ENCODE measurements at regions not wholly inside any gene's neighbourhood (a gene's known extent, or its start where the extent isn't known, plus 50 kb on each side); places are given as distances from the start of the nearest gene placed in this dataset.
"Not testable (repeated sequence)": the region's sequence is repeated elsewhere in the genome, so short reads cannot be mapped to it uniquely, and the experiment has no call there.

GRCh38 chr6:26233649-26234420, 131.2 kb upstream of the BTN3A2 start:
- Histone ChIP-seq H3K79me2 (ENCODE audit: low read depth) (no peaks in the 10 kb centered on the region), H3K4me1 (replicated peaks; ENCODE audit: insufficient read depth) (peaks cover 25% of the 10 kb centered on the region), H3K9me2 (ENCODE audit: insufficient read depth) (no peaks in the 10 kb centered on the region), H4K20me1 (ENCODE audit: insufficient read depth) (no peaks in the 10 kb centered on the region), H3K9me3 (ENCODE audit: insufficient read depth, low read depth) (no peaks in the 10 kb centered on the region), H3K4me2 (peak overlapping the region; percentile 80), H3K27me3 (ENCODE audit: insufficient read depth, low read depth) (no peaks in the 10 kb centered on the region), H3K36me3 (ENCODE audit: low read depth) (no peaks in the 10 kb centered on the region), H3F3A (ENCODE audit: insufficient read depth, low read depth) (peaks cover 23% of the 10 kb centered on the region), H3K27ac (peak overlapping the region; percentile 57), H2AFZ (peak overlapping the region; percentile 87), H3K4me3 (peak overlapping the region; percentile 70)
- no TSS peak for BruUV-seq (replicated peaks)
- peak; percentile 52 to 73 for DNase-seq
- ChIA-PET CTCF (interaction anchor here (0.6 kb wide), 2 partner anchors 91 to 97 kb away, joined by 3 to 7 read pairs; no protein-coding TSS in a partner anchor), POLR2A (ENCODE audit: unreplicated experiment) (interaction anchor here (0.6 to 1.8 kb wide), 13 partner anchors 10 to 362 kb away, joined by 3 to 16 read pairs (median 4); a partner anchor contains a TSS)
- no peak for TF ChIP-seq EZH2 (IDR thresholded peaks at IDR 0.05; ENCODE audit: low read depth)
- TF ChIP-seq, protein P1, sequence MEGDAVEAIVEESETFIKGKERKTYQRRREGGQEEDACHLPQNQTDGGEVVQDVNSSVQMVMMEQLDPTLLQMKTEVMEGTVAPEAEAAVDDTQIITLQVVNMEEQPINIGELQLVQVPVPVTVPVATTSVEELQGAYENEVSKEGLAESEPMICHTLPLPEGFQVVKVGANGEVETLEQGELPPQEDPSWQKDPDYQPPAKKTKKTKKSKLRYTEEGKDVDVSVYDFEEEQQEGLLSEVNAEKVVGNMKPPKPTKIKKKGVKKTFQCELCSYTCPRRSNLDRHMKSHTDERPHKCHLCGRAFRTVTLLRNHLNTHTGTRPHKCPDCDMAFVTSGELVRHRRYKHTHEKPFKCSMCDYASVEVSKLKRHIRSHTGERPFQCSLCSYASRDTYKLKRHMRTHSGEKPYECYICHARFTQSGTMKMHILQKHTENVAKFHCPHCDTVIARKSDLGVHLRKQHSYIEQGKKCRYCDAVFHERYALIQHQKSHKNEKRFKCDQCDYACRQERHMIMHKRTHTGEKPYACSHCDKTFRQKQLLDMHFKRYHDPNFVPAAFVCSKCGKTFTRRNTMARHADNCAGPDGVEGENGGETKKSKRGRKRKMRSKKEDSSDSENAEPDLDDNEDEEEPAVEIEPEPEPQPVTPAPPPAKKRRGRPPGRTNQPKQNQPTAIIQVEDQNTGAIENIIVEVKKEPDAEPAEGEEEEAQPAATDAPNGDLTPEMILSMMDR (conservative IDR thresholded peaks at IDR 0.05): no peak
- intact Hi-C loops (cut with micrococcal nuclease; ENCODE audit: unreplicated experiment): no loop called here

DNA sequence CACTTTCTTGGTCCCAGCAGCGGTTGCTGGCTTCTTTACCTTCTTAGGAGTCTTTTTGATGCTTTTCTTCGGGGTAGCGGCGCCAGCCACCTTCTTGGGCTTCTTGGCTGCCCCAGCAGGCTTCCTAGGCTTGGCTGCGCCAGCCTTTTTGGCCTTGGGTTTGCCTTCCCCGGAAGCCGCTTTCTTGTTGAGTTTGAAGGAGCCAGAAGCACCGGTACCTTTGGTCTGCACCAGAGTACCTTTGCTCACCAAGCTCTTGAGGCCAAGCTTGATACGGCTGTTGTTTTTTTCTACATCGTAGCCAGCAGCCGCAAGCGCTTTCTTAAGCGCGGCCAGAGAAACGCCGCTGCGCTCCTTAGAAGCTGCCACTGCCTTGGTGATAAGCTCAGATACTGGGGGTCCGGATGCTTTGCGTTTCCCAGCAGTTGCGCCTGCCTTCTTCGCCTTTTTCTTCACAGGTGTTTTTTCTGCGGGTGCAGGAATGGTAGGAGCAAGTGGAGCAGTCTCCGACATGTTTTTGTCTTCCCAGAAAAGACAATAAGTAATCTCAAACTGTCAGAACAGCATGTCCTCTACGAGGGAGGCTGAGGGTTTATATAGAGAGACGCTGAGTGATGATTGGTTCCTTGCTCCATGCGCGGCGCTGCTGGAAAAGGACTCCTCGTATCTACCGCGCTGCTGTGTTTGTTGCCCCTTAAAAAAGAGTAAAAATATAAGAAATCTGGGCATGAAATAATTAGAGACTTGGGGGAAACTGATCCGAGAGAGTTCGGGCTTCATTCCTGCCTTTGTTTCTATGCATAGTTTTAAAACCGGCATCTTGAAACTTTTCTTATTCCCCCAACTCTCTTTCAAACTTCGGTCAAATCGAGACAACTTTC, 130.3 kb upstream of the BTN3A2 start:
- intact Hi-C loops (cut with micrococcal nuclease; ENCODE audit: unreplicated experiment): no loop called here
- Histone ChIP-seq H3F3A (ENCODE audit: insufficient read depth, low read depth) (peaks cover 23% of the 10 kb centered on the region), H3K4me1 (replicated peaks; ENCODE audit: insufficient read depth) (peaks cover 25% of the 10 kb centered on the region), H2AFZ (peak overlapping the region; percentile 87), H3K27me3 (ENCODE audit: insufficient read depth, low read depth) (no peaks in the 10 kb centered on the region), H3K4me2 (peak overlapping the region; percentile 80), H3K36me3 (ENCODE audit: low read depth) (no peaks in the 10 kb centered on the region), H3K4me3 (peak overlapping the region; percentile 70), H3K9me2 (ENCODE audit: insufficient read depth) (no peaks in the 10 kb centered on the region), H3K9me3 (ENCODE audit: insufficient read depth, low read depth) (no peaks in the 10 kb centered on the region), H3K27ac (peak overlapping the region; percentile 57), H4K20me1 (ENCODE audit: insufficient read depth) (no peaks in the 10 kb centered on the region), H3K79me2 (ENCODE audit: low read depth) (no peaks in the 10 kb centered on the region)
- peak; percentile 61 to 66 for DNase-seq
- TF ChIP-seq EZH2 (IDR thresholded peaks at IDR 0.05; ENCODE audit: low read depth): no peak
- TF ChIP-seq, protein P1 (conservative IDR thresholded peaks at IDR 0.05): no peak
- POLR2A ChIA-PET (ENCODE audit: unreplicated experiment): interaction anchor here (0.6 to 1.8 kb wide), 10 partner anchors 11 to 361 kb away, joined by 3 to 16 read pairs (median 5); a partner anchor contains a TSS
- TSS peak; percentile 99 for BruUV-seq (replicated peaks)
- CTCF ChIA-PET: interaction anchor here (0.6 kb wide), 1 partner anchor 96 kb away, joined by 3 read pairs; no protein-coding TSS in a partner anchor

DNA sequence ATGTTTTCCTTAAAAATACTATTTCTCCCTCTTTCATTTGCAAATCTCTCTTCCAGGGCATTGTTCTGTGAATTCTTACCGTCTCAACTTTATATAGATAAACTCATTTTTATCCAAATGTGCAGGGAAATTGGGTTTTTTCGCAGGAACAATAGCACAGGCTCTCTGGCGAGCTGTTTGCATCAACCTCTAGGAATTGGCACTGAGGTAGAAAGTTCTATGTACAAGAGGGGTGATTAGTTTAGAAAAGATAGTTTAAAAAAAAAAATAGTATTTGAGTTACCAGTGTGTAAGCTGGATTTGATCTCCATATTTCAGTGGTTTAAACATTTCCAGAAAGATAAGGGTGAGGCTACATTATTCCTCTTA, 129.7 kb upstream of the BTN3A2 start:
- H3K9me3 ChIP-seq (ENCODE audit: insufficient read depth, low read depth): no peaks in the 10 kb centered on the region
- peak overlapping the region; percentile 57 for H3K27ac ChIP-seq
- H4K20me1 ChIP-seq (ENCODE audit: insufficient read depth): no peaks in the 10 kb centered on the region
- H3K9me2 ChIP-seq (ENCODE audit: insufficient read depth): no peaks in the 10 kb centered on the region
- no peaks in the 10 kb centered on the region for H3K27me3 ChIP-seq (ENCODE audit: insufficient read depth, low read depth)
- POLR2A ChIA-PET (ENCODE audit: unreplicated experiment): interaction anchor here (0.6 to 0.7 kb wide), 4 partner anchors 36 to 248 kb away, joined by 3 to 6 read pairs (median 4); a partner anchor contains a TSS
- H3K4me2 ChIP-seq: peak overlapping the region; percentile 80
- CTCF ChIA-PET: interaction anchor here (0.5 kb wide), 1 partner anchor 308 kb away, joined by 3 read pairs; no protein-coding TSS in a partner anchor
- H3K36me3 ChIP-seq (ENCODE audit: low read depth): no peaks in the 10 kb centered on the region
- peaks cover 25% of the 10 kb centered on the region for H3K4me1 ChIP-seq (replicated peaks; ENCODE audit: insufficient read depth)
- H3K4me3 ChIP-seq: peak overlapping the region; percentile 70
- no TSS peak for BruUV-seq (replicated peaks)
- TF ChIP-seq EZH2 (IDR thresholded peaks at IDR 0.05; ENCODE audit: low read depth): no peak
- TF ChIP-seq, protein P1 (conservative IDR thresholded peaks at IDR 0.05): no peak
- peak overlapping the region; percentile 87 for H2AFZ ChIP-seq
- H3K79me2 ChIP-seq (ENCODE audit: low read depth): no peaks in the 10 kb centered on the region
- peaks cover 23% of the 10 kb centered on the region for H3F3A ChIP-seq (ENCODE audit: insufficient read depth, low read depth)
- intact Hi-C loops (cut with micrococcal nuclease; ENCODE audit: unreplicated experiment): no loop called here
- DNase-seq: no peak

GRCh38 chr6:26239415-26239814, 125.6 kb upstream of the BTN3A2 start:
- H3K9me2 ChIP-seq (ENCODE audit: insufficient read depth); H3K4me2 ChIP-seq; DNase-seq; H3K27me3 ChIP-seq (ENCODE audit: insufficient read depth, low read depth); H4K20me1 ChIP-seq (ENCODE audit: insufficient read depth); H3K27ac ChIP-seq; H3K9me3 ChIP-seq (ENCODE audit: insufficient read depth, low read depth); H3K36me3 ChIP-seq (ENCODE audit: low read depth); intact Hi-C loops (cut with micrococcal nuclease; ENCODE audit: unreplicated experiment); H2AFZ ChIP-seq; CTCF ChIA-PET; H3K79me2 ChIP-seq (ENCODE audit: low read depth); H3K4me3 ChIP-seq; POLR2A ChIA-PET (ENCODE audit: unreplicated experiment); BruUV-seq (replicated peaks): not testable (repeated sequence)
- Histone ChIP-seq H3K4me1 (replicated peaks; ENCODE audit: insufficient read depth) (peaks cover 26% of the 10 kb centered on the region), H3F3A (ENCODE audit: insufficient read depth, low read depth) (peaks cover 15% of the 10 kb centered on the region)
